Peyer's patch (tissue), 4 donors: ENCODE measurements at regions not wholly inside any gene's neighbourhood (a gene's known extent, or its start where the extent isn't known, plus 50 kb on each side); places are given as distances from the start of the nearest gene placed in this dataset.

Experiments
- DNase-seq, 3 donors: peaks; one replicate each; pipeline ENCODE4 v3.0.0-alpha.2; 2017 to 2019
- H3K27ac ChIP-seq, 4 donors: fragments of 200-600 bp; sonication (generic); one replicate each; pipeline ENCODE4 v1.5.1; 2016 to 2019
- H3K27me3 ChIP-seq, 2 donors: fragments of 200-600 bp; sonication (generic); one replicate each; pipeline ENCODE4 v1.5.1; 2019
- H3K36me3 ChIP-seq, 3 donors: fragments of 200-600 bp; sonication (generic); one replicate each; pipeline ENCODE4 v1.5.1; 2016 to 2019
- H3K4me1 ChIP-seq, 4 donors: fragments of 200-600 bp; sonication (generic); one replicate each; pipeline ENCODE4 v1.5.1; 2016 to 2019
- H3K4me3 ChIP-seq, 4 donors: fragments of 200-600 bp; sonication (generic); 1 replicate in 3 of 4; 2 replicates in 1 of 4; pipeline ENCODE4 v1.5.1; 2016 to 2019; ENCODE audit warnings: mild to moderate bottlenecking in 1 of 4
- H3K9me3 ChIP-seq, 4 donors: fragments of 200-600 bp; sonication (generic); one replicate each; pipeline ENCODE4 v1.5.1; 2016 to 2019; ENCODE audit warnings: mild to moderate bottlenecking in 1 of 4
- POLR2A ChIP-seq, 2 donors: fragments of 450-650 bp; IDR thresholded peaks; one replicate each; pipeline ENCODE4 v1.5.1; 2017; ENCODE audit warnings: antibody characterized with exemption in 2 of 2, mild to moderate bottlenecking in 2 of 2, moderate library complexity in 2 of 2
- TF ChIP-seq, protein P1 (sequence below), 6 experiments: fragments of 450-650 bp in 4 of 6; fragments of 200-600 bp in 2 of 6; sonication (generic) in 1 of 6; IDR thresholded peaks; one replicate each; pipeline ENCODE4 v1.5.1; 2017 to 2019; ENCODE audit warnings: antibody characterized with exemption in 6 of 6, mild to moderate bottlenecking in 3 of 6, moderate library complexity in 1 of 6

DNA sequence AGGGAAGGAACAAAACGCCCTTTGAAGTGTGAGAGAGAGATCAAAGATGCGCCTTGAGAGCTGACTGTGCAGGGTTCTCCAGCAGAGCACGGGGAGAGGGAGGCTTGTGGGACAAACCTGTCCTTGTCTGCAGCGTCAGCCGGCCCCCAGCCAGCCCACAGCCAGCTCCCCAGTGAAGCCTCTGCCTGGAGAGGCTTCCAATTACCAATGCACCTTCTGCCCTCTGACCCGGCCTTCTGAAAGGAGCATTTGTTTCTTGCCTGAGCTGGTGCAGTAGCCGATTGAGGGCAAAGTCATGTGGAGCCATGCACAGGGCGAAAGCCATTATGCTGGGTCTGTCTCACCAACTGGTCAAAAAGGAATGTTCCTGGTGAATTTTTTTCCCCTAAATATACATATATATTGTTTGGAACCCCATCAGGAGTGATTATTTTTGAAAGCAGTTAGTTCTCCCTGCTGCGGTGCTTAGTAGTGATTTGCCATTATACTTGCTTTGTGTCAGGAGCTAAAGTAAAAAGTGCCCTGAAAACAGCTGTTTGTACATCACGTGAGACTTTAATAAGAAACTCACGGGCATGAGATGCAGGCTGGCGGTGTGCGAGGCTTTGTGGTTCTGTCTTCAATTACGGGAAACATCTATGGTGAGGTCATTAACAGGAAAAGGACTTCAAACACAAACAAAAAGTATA, 268.6 kb downstream of the KLF6 start:
- Histone ChIP-seq H3K36me3 (no peaks in the 10 kb centered on the region), H3K4me1 (no peaks in the 10 kb centered on the region), H3K9me3 (no peaks in the 10 kb centered on the region), H3K4me3 (no peak overlapping the region), H3K27me3 (no peaks in the 10 kb centered on the region), H3K27ac (no peak overlapping the region)
- no peak for DNase-seq
- TF ChIP-seq POLR2A (IDR thresholded peaks at IDR 0.05) = no peak
- TF ChIP-seq, protein P1, sequence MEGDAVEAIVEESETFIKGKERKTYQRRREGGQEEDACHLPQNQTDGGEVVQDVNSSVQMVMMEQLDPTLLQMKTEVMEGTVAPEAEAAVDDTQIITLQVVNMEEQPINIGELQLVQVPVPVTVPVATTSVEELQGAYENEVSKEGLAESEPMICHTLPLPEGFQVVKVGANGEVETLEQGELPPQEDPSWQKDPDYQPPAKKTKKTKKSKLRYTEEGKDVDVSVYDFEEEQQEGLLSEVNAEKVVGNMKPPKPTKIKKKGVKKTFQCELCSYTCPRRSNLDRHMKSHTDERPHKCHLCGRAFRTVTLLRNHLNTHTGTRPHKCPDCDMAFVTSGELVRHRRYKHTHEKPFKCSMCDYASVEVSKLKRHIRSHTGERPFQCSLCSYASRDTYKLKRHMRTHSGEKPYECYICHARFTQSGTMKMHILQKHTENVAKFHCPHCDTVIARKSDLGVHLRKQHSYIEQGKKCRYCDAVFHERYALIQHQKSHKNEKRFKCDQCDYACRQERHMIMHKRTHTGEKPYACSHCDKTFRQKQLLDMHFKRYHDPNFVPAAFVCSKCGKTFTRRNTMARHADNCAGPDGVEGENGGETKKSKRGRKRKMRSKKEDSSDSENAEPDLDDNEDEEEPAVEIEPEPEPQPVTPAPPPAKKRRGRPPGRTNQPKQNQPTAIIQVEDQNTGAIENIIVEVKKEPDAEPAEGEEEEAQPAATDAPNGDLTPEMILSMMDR (IDR thresholded peaks at IDR 0.05) = no peak

DNA sequence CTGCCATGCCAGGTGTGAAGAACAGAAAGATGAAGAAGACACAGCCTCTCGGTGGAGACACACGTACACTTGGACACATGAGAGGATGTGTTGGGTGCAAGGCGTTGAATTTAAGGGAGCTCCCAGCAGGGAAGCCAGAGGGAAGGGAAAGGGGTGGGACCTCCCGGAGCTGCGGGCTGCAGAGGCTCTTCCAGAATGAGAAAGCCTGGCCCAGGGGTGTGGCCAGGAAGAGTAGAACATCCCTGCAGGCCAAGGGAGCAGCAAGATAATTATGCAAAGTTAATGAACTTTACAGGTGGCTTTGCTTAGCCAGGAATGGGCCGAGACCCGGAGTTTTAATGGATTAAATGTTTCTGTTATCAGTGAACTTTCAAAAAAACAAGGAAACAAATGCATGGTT, 270.3 kb downstream of the KLF6 start:
- TF ChIP-seq, protein P1 (IDR thresholded peaks at IDR 0.05) = no peak
- no peak for TF ChIP-seq POLR2A (IDR thresholded peaks at IDR 0.05)
- Histone ChIP-seq H3K9me3 (no peaks in the 10 kb centered on the region), H3K4me1 (no peaks in the 10 kb centered on the region), H3K27me3 (no peaks in the 10 kb centered on the region), H3K27ac (no peak overlapping the region), H3K4me3 (no peak overlapping the region), H3K36me3 (no peaks in the 10 kb centered on the region)
- no peak for DNase-seq

DNA sequence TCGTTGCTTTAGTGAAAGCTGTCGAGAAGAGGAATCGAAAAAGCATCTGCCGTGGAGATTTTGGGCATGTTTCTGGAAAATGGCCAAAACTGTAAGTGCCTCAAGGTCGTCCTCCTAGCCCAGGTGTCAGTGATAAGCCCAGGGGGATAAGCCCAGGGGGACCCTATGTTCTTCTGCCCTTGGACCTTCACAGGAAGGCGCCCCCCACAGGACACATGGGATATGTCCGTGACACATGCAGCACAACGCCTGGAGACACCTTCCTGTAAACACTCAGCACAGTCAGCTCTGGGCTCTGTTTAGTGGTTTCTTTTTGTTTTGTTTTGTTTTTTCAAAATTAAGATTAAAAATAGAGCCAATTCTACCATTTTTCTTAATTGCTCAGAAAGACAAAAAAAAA, 272.7 kb downstream of the KLF6 start:
- Histone ChIP-seq H3K4me3 (no peak overlapping the region), H3K4me1 (no peaks in the 10 kb centered on the region), H3K27ac (no peak overlapping the region), H3K36me3 (no peaks in the 10 kb centered on the region), H3K27me3 (no peaks in the 10 kb centered on the region), H3K9me3 (no peaks in the 10 kb centered on the region)
- no peak for DNase-seq
- TF ChIP-seq, protein P1 (IDR thresholded peaks at IDR 0.05) = no peak

DNA sequence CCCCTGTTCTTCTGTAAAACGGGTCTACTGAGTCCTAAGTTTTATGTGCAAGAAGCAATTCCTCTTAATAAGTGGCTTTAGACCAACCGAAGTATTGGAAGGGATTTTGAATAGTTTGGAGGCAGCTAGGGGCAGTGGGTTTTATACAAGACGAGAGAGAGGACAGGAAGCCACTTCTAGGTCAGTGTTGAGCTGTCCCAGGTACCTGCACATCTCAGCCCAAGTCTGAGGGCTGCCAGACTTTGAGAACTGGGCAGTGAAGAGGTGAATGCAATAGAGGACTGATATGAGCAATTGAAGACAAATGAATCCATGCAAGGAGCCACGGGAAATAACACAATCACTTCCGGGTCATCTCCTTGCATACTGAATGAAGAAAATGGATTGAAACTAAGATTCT, 273.5 kb downstream of the KLF6 start:
- Histone ChIP-seq H3K4me3 (no peak overlapping the region), H3K9me3 (no peaks in the 10 kb centered on the region), H3K27ac (no peak overlapping the region), H3K4me1 (no peaks in the 10 kb centered on the region), H3K36me3 (no peaks in the 10 kb centered on the region), H3K27me3 (no peaks in the 10 kb centered on the region)
- TF ChIP-seq, protein P1 (IDR thresholded peaks at IDR 0.05) = no peak
- no peak for TF ChIP-seq POLR2A (IDR thresholded peaks at IDR 0.05)
- DNase-seq = no peak

DNA sequence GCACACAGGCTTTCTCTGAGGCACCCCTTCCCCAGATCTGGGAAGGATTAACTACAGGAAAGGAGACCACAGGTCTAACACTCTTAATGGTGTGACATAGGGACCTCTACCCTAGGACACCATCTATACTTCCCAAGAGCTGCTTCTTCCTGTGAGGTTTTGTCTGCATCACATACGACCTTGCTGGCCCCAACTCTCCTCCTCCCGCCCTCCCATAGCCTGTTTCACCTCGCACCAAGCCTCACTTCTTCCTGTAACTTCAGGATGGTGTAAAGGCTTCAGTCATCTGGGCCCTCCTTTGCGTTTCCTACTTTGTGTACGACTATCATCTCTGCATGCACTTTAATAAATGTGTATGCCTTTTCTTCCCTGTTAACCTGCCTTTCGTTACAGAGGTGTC, 274.3 kb downstream of the KLF6 start:
- Histone ChIP-seq H3K27ac (no peak overlapping the region), H3K9me3 (no peaks in the 10 kb centered on the region), H3K4me1 (no peaks in the 10 kb centered on the region), H3K36me3 (no peaks in the 10 kb centered on the region), H3K4me3 (no peak overlapping the region), H3K27me3 (no peaks in the 10 kb centered on the region)
- TF ChIP-seq POLR2A (IDR thresholded peaks at IDR 0.05) = no peak
- TF ChIP-seq, protein P1 (IDR thresholded peaks at IDR 0.05) = no peak
- DNase-seq = peak in 1 of 3 donors; percentile 40

DNA sequence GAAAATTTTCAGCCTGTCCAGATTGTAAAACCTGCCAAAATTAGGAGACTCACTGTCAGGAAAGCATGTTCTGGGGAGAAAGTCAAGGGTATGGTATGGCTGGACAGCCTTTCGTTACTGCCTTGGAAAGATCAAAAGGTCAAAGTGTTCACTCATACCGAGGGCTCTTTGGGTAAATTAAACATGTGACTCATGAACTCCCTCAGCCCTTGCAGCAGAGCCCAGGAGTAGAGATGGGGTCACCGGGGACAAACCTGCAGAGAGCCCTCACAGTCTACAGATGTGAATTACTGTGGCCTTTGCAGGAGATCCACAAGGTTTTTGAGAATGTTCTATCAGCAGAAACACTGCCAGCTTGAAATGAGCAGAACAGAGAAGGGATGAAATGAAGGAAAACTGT, 275.7 kb downstream of the KLF6 start:
- Histone ChIP-seq H3K36me3 (no peaks in the 10 kb centered on the region), H3K9me3 (no peaks in the 10 kb centered on the region), H3K4me1 (no peaks in the 10 kb centered on the region), H3K27ac (no peak overlapping the region), H3K4me3 (no peak overlapping the region), H3K27me3 (no peaks in the 10 kb centered on the region)
- TF ChIP-seq, protein P1 (IDR thresholded peaks at IDR 0.05) = no peak
- TF ChIP-seq POLR2A (IDR thresholded peaks at IDR 0.05) = no peak
- no peak for DNase-seq
